ENCODE measurements at regions not wholly inside any gene's neighbourhood (a gene's known extent, or its start where the extent isn't known, plus 50 kb on each side); places are given as distances from the start of the nearest gene placed in this dataset.

GRCh38 chr16:63617047-63617989, 1504.5 kb downstream of the CDH11 start:
- TF ChIP-seq CTCF (IDR thresholded peaks at IDR 0.05), result no peak
- no peak for ATAC-seq (ENCODE audit: poor library complexity)
- Histone ChIP-seq H3K4me1 (ENCODE audit: insufficient read depth, low read length) (no peaks in the 10 kb centered on the region), H3K4me3 (ENCODE audit: low read length) (no peak overlapping the region), H3K27ac (ENCODE audit: low read depth in 1 of 2, low read length in 2 of 2) (no peak overlapping the region), H3K9me3 (ENCODE audit: control insufficient read depth in 1 of 2, insufficient read depth in 1 of 2, low read length in 2 of 2) (peaks cover 3 to 38% of the 10 kb centered on the region in 2 experiments), H3K36me3 (ENCODE audit: insufficient read depth, low read length) (no peaks in the 10 kb centered on the region), H3K27me3 (ENCODE audit: control insufficient read depth in 1 of 2, insufficient read depth in 2 of 2, low read length in 2 of 2) (no peaks in the 10 kb centered on the region)
- intact Hi-C loops (cut with DNase I, micrococcal nuclease), result no loop called here
- H3K27ac Mint-ChIP-seq, result no peak overlapping the region
- DNase-seq, result no peak
- no peak overlapping the region for H3K4me3 Mint-ChIP-seq
- H3K27me3 Mint-ChIP-seq, result no peaks in the 10 kb centered on the region
- ChIA-PET POLR2A (no interaction called here), CTCF (interaction anchor here (0.7 kb wide), 1 partner anchor 24 kb away, joined by 3 read pairs; no protein-coding TSS in a partner anchor)
- no peaks in the 10 kb centered on the region for H3K4me1 Mint-ChIP-seq (ENCODE audit: low read depth)
- no peaks in the 10 kb centered on the region for H3K36me3 Mint-ChIP-seq (ENCODE audit: low read depth)
- H3K9me3 Mint-ChIP-seq, result peaks cover 9% of the 10 kb centered on the region

- Histone ChIP-seq H3K4me3 (ENCODE audit: low read length) (no peak overlapping the region), H3K27me3 (ENCODE audit: control insufficient read depth in 1 of 2, insufficient read depth in 2 of 2, low read length in 2 of 2) (no peaks in the 10 kb centered on the region), H3K9me3 (ENCODE audit: control insufficient read depth in 1 of 2, insufficient read depth in 1 of 2, low read length in 2 of 2) (peaks cover 3 to 38% of the 10 kb centered on the region in 2 experiments), H3K4me1 (ENCODE audit: insufficient read depth, low read length) (no peaks in the 10 kb centered on the region), H3K27ac (ENCODE audit: low read depth in 1 of 2, low read length in 2 of 2) (no peak overlapping the region), H3K36me3 (ENCODE audit: insufficient read depth, low read length) (no peaks in the 10 kb centered on the region)
- TF ChIP-seq CTCF (IDR thresholded peaks at IDR 0.05), result no peak
- H3K36me3 Mint-ChIP-seq (ENCODE audit: low read depth), result no peaks in the 10 kb centered on the region
- no peak overlapping the region for H3K4me3 Mint-ChIP-seq
- DNase-seq (no peak), ATAC-seq (ENCODE audit: poor library complexity) (no peak)
- CTCF ChIA-PET, result no interaction called here
- H3K27me3 Mint-ChIP-seq, result no peaks in the 10 kb centered on the region
- no peak overlapping the region for H3K27ac Mint-ChIP-seq
- POLR2A ChIA-PET, result no interaction called here
- H3K9me3 Mint-ChIP-seq, result peaks cover 9% of the 10 kb centered on the region
- intact Hi-C loops (cut with DNase I, micrococcal nuclease), result no loop called here
- H3K4me1 Mint-ChIP-seq (ENCODE audit: low read depth), result no peaks in the 10 kb centered on the region
Measured at GRCh38 chr16:63614429-63614828, 1507.4 kb downstream of the CDH11 start.

DNA sequence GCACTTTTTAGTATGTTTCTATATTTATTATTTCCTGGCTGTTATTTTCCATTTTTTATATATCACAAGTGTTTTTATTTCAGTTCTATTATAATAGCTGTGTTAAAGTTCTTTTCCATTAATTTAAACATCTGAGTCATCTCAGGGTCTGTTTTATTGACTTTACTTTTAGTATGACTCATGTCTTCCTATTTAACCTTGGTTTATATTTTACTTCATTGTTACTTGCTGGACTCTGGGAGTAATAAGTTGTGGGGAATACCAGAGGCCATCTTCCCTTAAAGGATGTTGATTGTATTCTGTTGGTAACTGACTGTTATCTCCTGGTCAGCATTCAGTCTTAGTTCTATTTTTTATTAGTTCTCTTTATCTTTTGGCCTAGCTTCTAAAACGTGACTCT, 1508.2 kb downstream of the CDH11 start:
- H3K4me1 ChIP-seq (ENCODE audit: insufficient read depth, low read length), result no peaks in the 10 kb centered on the region
- H3K36me3 Mint-ChIP-seq (ENCODE audit: low read depth), result no peaks in the 10 kb centered on the region
- DNase-seq (no peak), ATAC-seq (ENCODE audit: poor library complexity) (no peak)
- no peak overlapping the region for H3K27ac Mint-ChIP-seq
- peaks cover 9% of the 10 kb centered on the region for H3K9me3 Mint-ChIP-seq
- no peaks in the 10 kb centered on the region for H3K27me3 Mint-ChIP-seq
- H3K4me1 Mint-ChIP-seq (ENCODE audit: low read depth), result no peaks in the 10 kb centered on the region
- ChIA-PET CTCF (no interaction called here), POLR2A (no interaction called here)
- no peaks in the 10 kb centered on the region for H3K27me3 ChIP-seq (ENCODE audit: control insufficient read depth in 1 of 2, insufficient read depth in 2 of 2, low read length in 2 of 2)
- H3K9me3 ChIP-seq (ENCODE audit: control insufficient read depth in 1 of 2, insufficient read depth in 1 of 2, low read length in 2 of 2), result peaks cover 3 to 37% of the 10 kb centered on the region in 2 experiments
- no peak for TF ChIP-seq CTCF (IDR thresholded peaks at IDR 0.05)
- no peak overlapping the region for H3K27ac ChIP-seq (ENCODE audit: low read depth in 1 of 2, low read length in 2 of 2)
- intact Hi-C loops (cut with DNase I, micrococcal nuclease), result no loop called here
- no peaks in the 10 kb centered on the region for H3K36me3 ChIP-seq (ENCODE audit: insufficient read depth, low read length)
- no peak overlapping the region for H3K4me3 Mint-ChIP-seq
- H3K4me3 ChIP-seq (ENCODE audit: low read length), result no peak overlapping the region

Measured in CD4-positive, alpha-beta T cell (primary cell).